DND-41 (cell line): ENCODE measurements at regions not wholly inside any gene's neighbourhood (a gene's known extent, or its start where the extent isn't known, plus 50 kb on each side); places are given as distances from the start of the nearest gene placed in this dataset.

ENCODE experiments used
- EZH2 ChIP-seq: IDR thresholded peaks from 3 replicates; pipeline ENCODE4 v1.6.1; 2012; ENCODE audit warnings: borderline replicate concordance, low read depth, mild to moderate bottlenecking, moderate library complexity, low read length, inconsistent platforms; ENCODE audit not compliant: severe bottlenecking
- TF ChIP-seq, protein P1 (sequence below): IDR thresholded peaks from 2 replicates; pipeline ENCODE4 v1.5.1; 2012; ENCODE audit warnings: borderline replicate concordance, low read length, moderate library complexity, mild to moderate bottlenecking; ENCODE audit not compliant: poor library complexity, severe bottlenecking; ENCODE audit errors: extremely low read depth

DNA sequence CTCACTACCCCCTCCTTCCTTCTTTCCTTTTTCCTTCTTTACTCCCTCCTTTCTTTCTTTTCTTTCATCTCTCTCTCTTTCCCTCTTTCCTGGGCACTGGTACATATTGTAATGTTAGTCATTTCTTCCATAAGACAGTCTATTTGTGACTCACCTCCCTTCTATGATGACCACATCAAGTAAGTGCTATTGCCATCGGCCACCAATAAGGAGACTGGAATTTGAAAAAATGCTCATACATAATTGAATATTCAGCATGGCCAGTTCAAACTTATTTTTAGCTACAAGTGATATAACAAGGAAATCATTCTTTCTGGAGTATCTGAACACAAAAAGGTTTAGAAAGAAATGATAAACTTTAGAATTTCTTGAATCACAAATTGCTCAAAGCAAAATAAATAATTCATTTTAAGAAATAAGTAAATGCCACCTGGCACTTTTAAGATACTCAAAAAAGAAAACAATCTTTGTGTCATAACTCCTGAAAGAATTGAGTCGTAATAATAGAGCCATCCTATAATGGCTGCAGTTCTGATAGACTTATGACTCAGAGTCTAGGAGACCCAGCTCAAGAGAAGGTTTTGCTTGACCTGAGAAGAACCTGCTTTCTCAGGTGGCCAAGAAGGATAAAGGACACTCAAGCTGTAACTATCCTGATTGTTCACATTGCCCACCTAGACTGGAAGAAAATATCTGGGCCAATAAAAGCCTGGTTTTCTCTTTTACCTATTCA, 51.6 kb upstream of the CCBE1 start:
- TF ChIP-seq, protein P1, sequence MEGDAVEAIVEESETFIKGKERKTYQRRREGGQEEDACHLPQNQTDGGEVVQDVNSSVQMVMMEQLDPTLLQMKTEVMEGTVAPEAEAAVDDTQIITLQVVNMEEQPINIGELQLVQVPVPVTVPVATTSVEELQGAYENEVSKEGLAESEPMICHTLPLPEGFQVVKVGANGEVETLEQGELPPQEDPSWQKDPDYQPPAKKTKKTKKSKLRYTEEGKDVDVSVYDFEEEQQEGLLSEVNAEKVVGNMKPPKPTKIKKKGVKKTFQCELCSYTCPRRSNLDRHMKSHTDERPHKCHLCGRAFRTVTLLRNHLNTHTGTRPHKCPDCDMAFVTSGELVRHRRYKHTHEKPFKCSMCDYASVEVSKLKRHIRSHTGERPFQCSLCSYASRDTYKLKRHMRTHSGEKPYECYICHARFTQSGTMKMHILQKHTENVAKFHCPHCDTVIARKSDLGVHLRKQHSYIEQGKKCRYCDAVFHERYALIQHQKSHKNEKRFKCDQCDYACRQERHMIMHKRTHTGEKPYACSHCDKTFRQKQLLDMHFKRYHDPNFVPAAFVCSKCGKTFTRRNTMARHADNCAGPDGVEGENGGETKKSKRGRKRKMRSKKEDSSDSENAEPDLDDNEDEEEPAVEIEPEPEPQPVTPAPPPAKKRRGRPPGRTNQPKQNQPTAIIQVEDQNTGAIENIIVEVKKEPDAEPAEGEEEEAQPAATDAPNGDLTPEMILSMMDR, result no peak
- TF ChIP-seq EZH2, result no peak
